Thyroid gland (tissue), 4 donors: ENCODE measurements at regions not wholly inside any gene's neighbourhood (a gene's known extent, or its start where the extent isn't known, plus 50 kb on each side); places are given as distances from the start of the nearest gene placed in this dataset.

ENCODE experiments used
- CTCF ChIP-seq, 6 experiments: fragments of 200-600 bp in 3 of 6; fragments of 450-650 bp in 3 of 6; sonication (generic) in 3 of 6; IDR thresholded peaks; one replicate each; pipeline ENCODE4 v1.5.1; 2016 to 2019; ENCODE audit warnings: antibody characterized with exemption in 6 of 6, mild to moderate bottlenecking in 2 of 6, inconsistent platforms in 1 of 6, moderate library complexity in 1 of 6
- POLR2A ChIP-seq, 2 donors: fragments of 450-650 bp; IDR thresholded peaks; one replicate each; pipeline ENCODE4 v1.6.1; 2017; ENCODE audit warnings: antibody characterized with exemption in 2 of 2, mild to moderate bottlenecking in 2 of 2, moderate library complexity in 1 of 2

DNA sequence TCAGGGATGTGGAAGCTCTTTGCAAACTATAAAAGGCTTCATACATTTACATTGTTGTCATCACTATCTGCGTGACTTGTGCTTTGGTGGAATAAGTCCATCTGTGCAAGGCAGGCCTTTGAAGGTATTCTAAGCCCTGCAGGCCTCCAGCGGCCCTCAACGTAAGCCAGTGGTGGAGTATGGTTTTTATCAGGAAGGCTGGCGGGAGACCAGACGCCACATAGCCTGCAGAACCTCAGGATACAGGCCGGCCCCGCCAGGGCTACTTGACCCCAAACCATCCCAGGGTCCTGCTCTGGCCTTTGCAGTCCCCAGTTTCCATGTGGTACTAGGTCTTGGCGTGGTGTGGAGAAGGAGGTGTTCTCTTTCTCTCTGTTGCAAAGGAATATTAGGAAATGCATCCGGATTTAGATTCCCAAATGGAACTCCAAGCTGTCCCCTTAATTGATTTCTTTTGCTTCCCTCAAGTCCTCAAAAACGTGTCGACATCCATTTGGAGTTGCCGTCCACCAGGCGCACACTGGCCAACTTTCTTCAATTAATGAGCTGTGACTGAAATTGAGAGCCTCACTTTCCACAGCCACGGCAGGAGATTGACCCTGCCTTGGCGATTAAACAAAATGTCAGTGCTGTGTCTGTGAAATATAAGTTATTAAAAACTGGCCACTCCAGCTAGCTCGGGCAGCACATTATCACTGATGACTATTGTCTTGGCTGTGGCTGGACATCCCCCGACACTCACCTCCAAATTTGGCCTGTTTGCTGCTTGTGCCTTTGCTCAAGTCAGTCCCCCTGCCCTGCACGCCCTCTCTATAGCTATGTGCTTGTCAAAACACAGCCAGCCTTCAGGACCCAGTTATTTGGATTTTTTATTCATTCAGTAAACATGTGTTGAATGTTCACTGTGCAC is 239.8 kb upstream of the TLE3 start:
- TF ChIP-seq POLR2A (IDR thresholded peaks at IDR 0.05) (no peak), CTCF (IDR thresholded peaks at IDR 0.05) (no peak)
